COLO668 (cell line): ENCODE measurements at regions not wholly inside any gene's neighbourhood (a gene's known extent, or its start where the extent isn't known, plus 50 kb on each side); places are given as distances from the start of the nearest gene placed in this dataset.
"Not testable (repeated sequence)": the region's sequence is repeated elsewhere in the genome, so short reads cannot be mapped to it uniquely, and the experiment has no call there.

Source experiments
- DNase-seq: peaks from one replicate; lab custom pipeline; 2025; ENCODE audit not compliant: unreplicated experiment; lab: John Stamatoyannopoulos, UW

- no peak for DNase-seq
Measured at GRCh38 chrX:27162496-27162895, 300.6 kb downstream of the PPP4R3C start.

- not testable (repeated sequence) for DNase-seq
Measured at GRCh38 chrX:27156921-27157320, 306.2 kb downstream of the PPP4R3C start.

- DNase-seq: no peak
Measured at GRCh38 chrX:27136325-27136724, 326.8 kb downstream of the PPP4R3C start.

GRCh38 chrX:27132862-27133261 lies 330.3 kb downstream of the PPP4R3C start:
- no peak for DNase-seq

- not testable (repeated sequence) for DNase-seq
Measured at GRCh38 chrX:27087176-27087575, 376.0 kb downstream of the PPP4R3C start.

- no peak for DNase-seq
Measured at GRCh38 chrX:27086237-27086636, 376.9 kb downstream of the PPP4R3C start.

GRCh38 chrX:27085346-27085745 lies 377.8 kb downstream of the PPP4R3C start:
- no peak for DNase-seq

- no peak for DNase-seq
Measured at GRCh38 chrX:27078371-27078770, 384.8 kb downstream of the PPP4R3C start.

GRCh38 chrX:27057883-27058282 lies 405.3 kb downstream of the PPP4R3C start:
- DNase-seq: no peak

GRCh38 chrX:27039332-27039731 lies 423.8 kb downstream of the PPP4R3C start:
- no peak for DNase-seq

GRCh38 chrX:27008486-27008885 lies 454.7 kb downstream of the PPP4R3C start:
- DNase-seq: no peak

GRCh38 chrX:26999634-27000033 lies 463.5 kb downstream of the PPP4R3C start:
- no peak for DNase-seq

- DNase-seq: no peak
Measured at GRCh38 chrX:26958261-26958660, 504.9 kb downstream of the PPP4R3C start.

GRCh38 chrX:26954029-26954428 lies 509.1 kb downstream of the PPP4R3C start:
- no peak for DNase-seq

GRCh38 chrX:26952213-26952612 lies 510.9 kb downstream of the PPP4R3C start:
- no peak for DNase-seq

- no peak for DNase-seq
Measured at GRCh38 chrX:26927419-26927818, 535.7 kb downstream of the PPP4R3C start.

- DNase-seq: no peak
Measured at GRCh38 chrX:26925088-26925487, 538.1 kb downstream of the PPP4R3C start.

- no peak for DNase-seq
Measured at GRCh38 chrX:26922278-26922677, 540.9 kb downstream of the PPP4R3C start.

- no peak for DNase-seq
Measured at GRCh38 chrX:26918631-26919030, 544.5 kb downstream of the PPP4R3C start.

GRCh38 chrX:26916991-26917390 lies 546.1 kb downstream of the PPP4R3C start:
- DNase-seq: no peak

- DNase-seq: no peak
Measured at GRCh38 chrX:26915064-26915463, 548.1 kb downstream of the PPP4R3C start.

- no peak for DNase-seq
Measured at GRCh38 chrX:26914232-26914631, 548.9 kb downstream of the PPP4R3C start.

- not testable (repeated sequence) for DNase-seq
Measured at GRCh38 chrX:26911785-26912184, 551.4 kb downstream of the PPP4R3C start.

GRCh38 chrX:26909728-26910127 lies 553.4 kb downstream of the PPP4R3C start:
- DNase-seq: no peak
